GM23338 (cell line): ENCODE measurements at regions not wholly inside any gene's neighbourhood (a gene's known extent, or its start where the extent isn't known, plus 50 kb on each side); places are given as distances from the start of the nearest gene placed in this dataset.
A peak's percentile ranks its signal among the peaks of the same experiment; 100 is the strongest.

Experiments used
- ATAC-seq: fragments of 200-7000 bp; cut with Tn5 transposase; 3 replicates; pipeline ENCODE4 v1.9.1; 2020
- DNase-seq: peaks from one replicate; pipeline ENCODE4 v3.0.0-alpha.2; 2015; ENCODE audit warnings: low spot score
- H2AFZ ChIP-seq: fragments of 200-600 bp; sonication (generic); 2 replicates; pipeline ENCODE4 v1.8.0; 2016; ENCODE audit warnings: antibody characterized with exemption, mild to moderate bottlenecking, moderate library complexity
- H3F3A ChIP-seq: fragments of 200-600 bp; sonication (generic); replicated peaks from 2 replicates; pipeline ENCODE4 v1.8.0; 2017; ENCODE audit warnings: antibody characterized with exemption, mixed run types, low read depth
- H3K27ac ChIP-seq: fragments of 200-600 bp; sonication (generic); 2 replicates; pipeline ENCODE4 v1.6.1; 2016; ENCODE audit warnings: low read depth
- H3K27me3 ChIP-seq: fragments of 200-600 bp; sonication (generic); 2 replicates; pipeline ENCODE4 v1.8.0; 2016; ENCODE audit warnings: mild to moderate bottlenecking, mixed run types, moderate library complexity; ENCODE audit not compliant: insufficient read depth
- H3K36me3 ChIP-seq: fragments of 200-600 bp; sonication (generic); 2 replicates; pipeline ENCODE4 v1.8.0; 2016; ENCODE audit warnings: mild to moderate bottlenecking; ENCODE audit not compliant: insufficient read depth
- H3K4me1 ChIP-seq: fragments of 200-600 bp; sonication (generic); 2 replicates; pipeline ENCODE4 v1.8.0; 2016; ENCODE audit warnings: mild to moderate bottlenecking, moderate library complexity; ENCODE audit not compliant: insufficient read depth
- H3K4me2 ChIP-seq: fragments of 200-600 bp; sonication (generic); 2 replicates; pipeline ENCODE4 v1.7.1; 2017; ENCODE audit warnings: mixed run types
- H3K4me3 ChIP-seq: fragments of 200-600 bp; sonication (generic); 2 replicates; pipeline ENCODE4 v1.6.1; 2016; ENCODE audit warnings: mixed run types
- H3K79me2 ChIP-seq: fragments of 200-600 bp; sonication (generic); replicated peaks from 2 replicates; pipeline ENCODE4 v1.8.0; 2017; ENCODE audit warnings: mild to moderate bottlenecking; ENCODE audit not compliant: insufficient read depth
- H3K9me2 ChIP-seq: fragments of 200-600 bp; sonication (generic); 2 replicates; pipeline ENCODE4 v1.8.0; 2017; ENCODE audit not compliant: insufficient read depth
- H4K20me1 ChIP-seq: fragments of 200-600 bp; sonication (generic); replicated peaks from 2 replicates; pipeline ENCODE4 v1.8.0; 2017; ENCODE audit warnings: mild to moderate bottlenecking; ENCODE audit not compliant: insufficient read depth
- H3K27ac Mint-ChIP-seq: 2 replicates; pipeline ENCODE4 v1.8.0; 2020; ENCODE audit warnings: inconsistent platforms, mild to moderate bottlenecking, moderate library complexity, mixed read lengths
- H3K27me3 Mint-ChIP-seq: 3 replicates; pipeline ENCODE4 v1.8.0; 2022; ENCODE audit warnings: low read depth, mild to moderate bottlenecking, moderate library complexity, mixed read lengths, inconsistent platforms; ENCODE audit not compliant: insufficient read depth, poor library complexity
- H3K36me3 Mint-ChIP-seq: 3 replicates; pipeline ENCODE4 v1.8.0; 2021; ENCODE audit warnings: low read depth, mild to moderate bottlenecking, inconsistent platforms, moderate library complexity, mixed read lengths
- H3K4me1 Mint-ChIP-seq: 3 replicates; pipeline ENCODE4 v1.8.0; 2020; ENCODE audit warnings: mild to moderate bottlenecking, inconsistent platforms, mixed read lengths
- H3K4me3 Mint-ChIP-seq: 3 replicates; pipeline ENCODE4 v1.8.0; 2021; ENCODE audit warnings: moderate library complexity, mild to moderate bottlenecking, inconsistent platforms, mixed read lengths
- H3K9me3 Mint-ChIP-seq: 3 replicates; pipeline ENCODE4 v1.8.0; 2020; ENCODE audit warnings: moderate library complexity, mild to moderate bottlenecking, inconsistent platforms, mixed read lengths
- CREB1 ChIP-seq: fragments of 250-450 bp; sonication (Bioruptor Pico); IDR thresholded peaks from 2 replicates; pipeline ENCODE4 v1.5.0; 2020; ENCODE audit warnings: low read depth, mild to moderate bottlenecking, moderate library complexity
- ETS1 ChIP-seq: IDR thresholded peaks from 2 replicates; pipeline ENCODE4 v1.6.1; 2016; ENCODE audit warnings: antibody characterized with exemption
- EZH2phosphoT487 ChIP-seq: fragments of 200-600 bp; sonication (generic); IDR thresholded peaks from one replicate; pipeline ENCODE4 v1.8.1; 2018; ENCODE audit warnings: antibody characterized with exemption; ENCODE audit not compliant: unreplicated experiment
- JUNB ChIP-seq: IDR thresholded peaks from one replicate; pipeline ENCODE4 v1.6.1; 2016; ENCODE audit warnings: antibody characterized with exemption; ENCODE audit not compliant: unreplicated experiment
- POLR2AphosphoS5 ChIP-seq: IDR thresholded peaks from 2 replicates; pipeline ENCODE4 v1.6.1; 2016; ENCODE audit warnings: antibody characterized with exemption, low read depth
- REST ChIP-seq: IDR thresholded peaks from one replicate; pipeline ENCODE4 v1.6.1; 2018; ENCODE audit warnings: antibody characterized with exemption; ENCODE audit not compliant: unreplicated experiment
- STAT1 ChIP-seq: IDR thresholded peaks from one replicate; pipeline ENCODE4 v1.6.1; 2016; ENCODE audit warnings: antibody characterized with exemption; ENCODE audit not compliant: unreplicated experiment
- ZNF114 ChIP-seq: fragments of 250-450 bp; sonication (Bioruptor Pico); IDR thresholded peaks from 2 replicates; pipeline ENCODE4 v1.5.0; 2020; ENCODE audit warnings: mild to moderate bottlenecking, moderate library complexity
- ZNF331 ChIP-seq: fragments of 250-450 bp; sonication (Bioruptor Pico); IDR thresholded peaks from 2 replicates; pipeline ENCODE4 v1.5.0; 2020; ENCODE audit warnings: low read depth, mild to moderate bottlenecking, moderate library complexity
- ZNF462 ChIP-seq: fragments of 250-450 bp; sonication (Bioruptor Pico); IDR thresholded peaks from 2 replicates; pipeline ENCODE4 v1.5.0; 2020; ENCODE audit warnings: mild to moderate bottlenecking, moderate library complexity

- H3K4me1 Mint-ChIP-seq: peaks cover 48% of the 10 kb centered on the region
- Histone ChIP-seq H3K4me2 (no peak overlapping the region; the same call in 1 of the 2 replicates), H4K20me1 (no peaks in the 10 kb centered on the region), H3K4me1 (peaks cover 37% of the 10 kb centered on the region), H3K4me3 (no peak overlapping the region), H3K36me3 (no peaks in the 10 kb centered on the region), H3K27me3 (no peaks in the 10 kb centered on the region), H3K27ac (no peak overlapping the region), H3K9me2 (no peaks in the 10 kb centered on the region), H3F3A (0 out of 2 replicates have a peak, but pooled peaks cover 5% of the 10 kb centered on the region), H3K79me2 (no peaks in the 10 kb centered on the region), H2AFZ (peak overlapping the region; percentile 90)
- H3K27ac Mint-ChIP-seq: no peak overlapping the region
- DNase-seq (no peak), ATAC-seq (no peak)
- H3K27me3 Mint-ChIP-seq: peaks cover 12% of the 10 kb centered on the region
- TF ChIP-seq ZNF462 (CRISPR knock-in tag) (no peak), ZNF331 (CRISPR knock-in tag) (no peak), JUNB (no peak), ETS1 (no peak), POLR2AphosphoS5 (no peak), ZNF114 (CRISPR knock-in tag) (no peak), STAT1 (no peak), EZH2phosphoT487 (no peak), CREB1 (CRISPR knock-in tag) (no peak), REST (no peak)
- H3K9me3 Mint-ChIP-seq: no peaks in the 10 kb centered on the region
- no peaks in the 10 kb centered on the region for H3K36me3 Mint-ChIP-seq
- H3K4me3 Mint-ChIP-seq: no peak overlapping the region
Observed at GRCh38 chr4:140242357-140243277, 88.6 kb upstream of the MAML3 start.
